Posterior cingulate gyrus (tissue), 11 donors: ENCODE measurements at regions not wholly inside any gene's neighbourhood (a gene's known extent, or its start where the extent isn't known, plus 50 kb on each side); places are given as distances from the start of the nearest gene placed in this dataset.

Experiments used
- DNase-seq, 10 donors: peaks; one replicate each; pipeline versions ENCODE4 v3.0.0 to v3.0.0-alpha.2; 2020 to 2021; ENCODE audit warnings: mixed read lengths in 3 of 10
- intact Hi-C: fragments of 100-400 bp; cut with DNase I; formaldehyde crosslinking; loops from one replicate; pipeline ENCODE4 v1.15.1; 2023

GRCh38 chr5:32981061-32981460 lies 269.9 kb downstream of the NPR3 start:
- no peak for DNase-seq
- intact Hi-C loops: no loop called here

DNA sequence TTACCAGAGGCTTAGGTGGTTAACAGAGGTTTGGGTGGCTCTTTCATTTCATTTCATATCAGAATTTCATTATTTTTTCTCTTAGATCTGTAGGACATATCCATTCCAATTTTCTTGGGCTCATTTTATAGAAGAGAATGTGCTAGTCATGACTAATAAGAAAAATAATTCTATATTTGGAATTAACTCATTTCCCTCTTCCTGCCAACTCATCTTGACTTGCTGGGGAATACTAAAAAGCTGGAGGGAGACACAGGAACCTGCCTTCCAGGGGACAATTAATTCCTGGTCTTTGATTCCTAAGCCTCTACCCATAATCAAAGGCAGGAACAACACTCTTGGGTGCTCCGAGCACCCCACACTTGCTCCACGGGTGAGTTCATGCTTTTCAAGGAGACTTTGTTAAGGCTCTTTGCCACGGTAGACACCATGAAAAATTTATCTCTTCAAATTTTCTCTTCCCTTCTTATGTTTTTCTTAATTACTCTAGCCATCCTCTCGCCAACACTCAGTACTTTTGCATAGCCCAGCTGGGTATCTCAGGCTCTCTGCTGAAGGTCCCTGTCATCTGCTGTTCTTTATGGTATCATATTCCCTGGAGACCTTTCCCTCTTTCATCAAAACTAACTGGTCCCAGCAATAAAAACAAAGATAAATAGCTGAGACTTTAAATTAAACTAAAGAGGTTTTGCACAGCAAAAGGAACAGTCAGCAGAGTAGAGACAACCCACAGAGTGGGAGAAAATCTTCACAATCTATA lies 273.9 kb downstream of the NPR3 start:
- no peak for DNase-seq
- intact Hi-C loops: no loop called here

DNA sequence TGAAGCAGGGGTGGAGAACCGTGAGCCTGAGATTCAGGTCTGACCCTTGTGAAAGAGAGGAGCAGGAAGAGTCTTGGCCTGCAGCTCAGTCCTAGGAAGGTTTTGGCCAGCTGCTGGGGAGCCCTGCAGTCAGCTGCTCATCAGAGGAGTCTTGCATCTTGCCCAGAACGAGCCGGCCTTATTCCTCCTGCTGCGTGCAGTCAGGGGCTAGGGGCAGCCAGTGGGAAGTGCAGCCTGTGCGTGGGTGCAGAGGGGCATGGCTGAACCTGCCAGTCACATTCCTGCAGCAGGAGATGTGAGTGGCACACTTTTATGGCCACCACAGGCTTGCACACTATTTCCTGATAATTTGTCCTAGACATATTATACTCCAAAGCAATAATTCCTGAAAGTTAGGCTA lies 278.7 kb downstream of the NPR3 start:
- peak in 2 of 10 donors; percentile 61 to 79 for DNase-seq
- intact Hi-C loops: no loop called here

DNA sequence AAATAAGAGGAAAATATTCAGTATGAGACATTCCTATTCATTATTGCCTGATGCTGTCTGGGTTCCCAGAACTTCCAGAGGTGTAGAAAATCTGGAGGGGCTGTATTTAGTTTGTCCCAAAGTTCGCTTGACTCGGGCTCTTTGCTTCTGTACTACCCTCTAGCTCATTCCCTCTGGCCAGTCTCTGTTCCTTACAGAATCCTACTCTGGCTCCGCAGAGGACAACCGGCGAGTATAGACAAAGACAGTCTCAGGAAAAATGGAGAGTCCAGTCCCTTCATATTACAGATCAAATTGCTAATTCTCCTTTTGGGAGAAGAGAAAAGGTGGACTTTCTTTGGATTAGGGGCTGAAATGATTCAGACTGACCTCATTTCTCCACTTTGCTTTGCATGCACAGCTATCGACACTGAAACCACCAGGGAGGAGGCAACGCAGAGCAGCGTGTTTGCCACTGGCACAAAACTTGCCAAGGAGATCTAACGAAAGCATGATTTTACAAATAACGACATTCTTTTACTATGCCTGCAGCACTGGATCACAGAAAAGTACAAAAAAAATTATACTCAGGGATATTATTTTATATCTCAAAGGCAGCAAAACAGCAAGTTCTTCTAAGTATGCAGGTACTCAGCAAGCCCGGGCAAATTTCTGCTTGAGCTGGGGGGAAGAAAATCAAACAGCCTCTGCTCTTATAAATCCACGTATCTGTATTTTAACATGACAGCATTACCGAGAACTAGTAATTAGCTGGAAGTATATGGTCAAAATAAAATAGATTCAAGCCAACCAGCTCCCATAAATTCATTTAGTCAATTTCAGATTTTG lies 279.7 kb downstream of the NPR3 start:
- no peak for DNase-seq
- intact Hi-C loops: no loop called here

- intact Hi-C loops: no loop called here
- no peak for DNase-seq
These were observed 280.3 kb downstream of the NPR3 start for GRCh38 chr5:32991421-32991815.

DNA sequence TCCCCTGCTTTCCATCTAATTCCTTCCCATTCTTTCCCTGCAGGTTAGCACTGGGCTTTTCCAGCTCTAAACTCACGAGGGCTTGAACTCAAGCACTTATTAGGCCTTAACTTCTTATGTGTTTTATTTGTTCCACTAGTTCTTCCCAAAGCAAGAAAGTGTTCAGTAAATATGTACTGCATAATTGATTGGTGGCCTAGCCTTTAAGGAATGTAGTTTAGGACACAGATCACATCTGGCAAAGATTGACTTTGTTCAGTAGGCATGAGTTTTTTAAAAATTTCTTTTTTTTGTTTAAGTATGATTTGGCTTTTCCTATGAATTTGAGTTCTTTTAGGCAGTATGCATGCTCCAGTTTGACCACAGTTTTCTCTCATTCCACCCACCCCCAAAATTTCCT lies 285.2 kb downstream of the NPR3 start:
- intact Hi-C loops: no loop called here
- DNase-seq: no peak

DNA sequence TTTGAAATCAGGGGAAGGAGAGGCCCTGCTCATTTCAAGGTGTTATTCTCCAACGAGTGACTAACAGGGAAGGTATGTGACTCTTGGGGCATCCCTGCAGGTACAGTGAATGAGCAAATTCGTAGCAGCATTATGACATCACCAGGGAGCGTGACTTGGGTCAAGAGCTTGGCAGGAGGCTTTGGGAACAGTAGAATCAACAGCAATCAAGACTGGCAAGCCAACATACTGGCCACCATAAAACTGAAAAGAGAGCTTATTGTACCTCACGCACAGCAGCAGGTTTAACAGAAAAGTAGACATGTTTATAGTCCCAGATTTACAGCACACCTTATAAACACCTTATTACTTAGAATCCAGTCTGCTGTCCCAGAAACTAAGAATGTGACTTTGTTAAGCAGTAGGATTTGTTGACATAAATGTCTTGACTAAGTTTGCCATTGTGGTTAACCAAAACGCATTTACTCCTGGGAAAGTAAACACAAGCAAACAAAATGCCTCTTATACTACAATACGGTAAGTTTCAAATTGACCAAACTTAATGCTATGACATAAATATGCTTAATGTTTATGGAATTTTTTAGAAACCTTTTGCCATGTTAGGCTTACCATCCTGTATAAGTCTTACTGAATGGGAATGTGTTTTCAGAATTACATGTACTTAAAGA lies 297.8 kb downstream of the NPR3 start:
- DNase-seq: no peak
- intact Hi-C loops: no loop called here

- intact Hi-C loops: no loop called here
These were observed 299.7 kb downstream of the NPR3 start for GRCh38 chr5:33010846-33011245.

DNA sequence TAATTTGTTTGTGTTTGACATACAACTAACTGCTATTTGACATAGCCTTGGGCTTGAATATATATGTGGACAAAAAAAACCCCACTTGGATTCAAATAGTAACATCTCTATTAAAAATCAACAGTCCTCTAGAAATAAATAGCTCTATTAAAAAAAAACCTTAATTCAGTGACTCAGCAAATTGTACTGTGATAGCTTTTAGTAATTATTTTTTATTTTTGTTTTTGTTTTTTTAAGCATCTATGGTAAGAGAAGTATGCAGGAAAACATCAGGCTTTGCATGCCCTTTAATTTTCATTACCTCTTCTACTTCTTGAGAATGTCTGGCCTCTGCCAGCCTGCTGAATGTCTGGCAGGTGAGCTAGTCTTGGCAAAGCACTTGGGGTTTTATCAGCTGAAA lies 300.7 kb downstream of the NPR3 start:
- DNase-seq: no peak
- intact Hi-C loops: loop anchor here (1.0 kb wide), 1 partner anchor 22 kb away; no protein-coding TSS in a partner anchor

More at GRCh38 chr5:33010846-33011245, 299.7 kb downstream of the NPR3 start:
- DNase-seq: no peak

- intact Hi-C loops: no loop called here
- DNase-seq: no peak
These were observed 312.5 kb downstream of the NPR3 start for GRCh38 chr5:33023649-33024048.

DNA sequence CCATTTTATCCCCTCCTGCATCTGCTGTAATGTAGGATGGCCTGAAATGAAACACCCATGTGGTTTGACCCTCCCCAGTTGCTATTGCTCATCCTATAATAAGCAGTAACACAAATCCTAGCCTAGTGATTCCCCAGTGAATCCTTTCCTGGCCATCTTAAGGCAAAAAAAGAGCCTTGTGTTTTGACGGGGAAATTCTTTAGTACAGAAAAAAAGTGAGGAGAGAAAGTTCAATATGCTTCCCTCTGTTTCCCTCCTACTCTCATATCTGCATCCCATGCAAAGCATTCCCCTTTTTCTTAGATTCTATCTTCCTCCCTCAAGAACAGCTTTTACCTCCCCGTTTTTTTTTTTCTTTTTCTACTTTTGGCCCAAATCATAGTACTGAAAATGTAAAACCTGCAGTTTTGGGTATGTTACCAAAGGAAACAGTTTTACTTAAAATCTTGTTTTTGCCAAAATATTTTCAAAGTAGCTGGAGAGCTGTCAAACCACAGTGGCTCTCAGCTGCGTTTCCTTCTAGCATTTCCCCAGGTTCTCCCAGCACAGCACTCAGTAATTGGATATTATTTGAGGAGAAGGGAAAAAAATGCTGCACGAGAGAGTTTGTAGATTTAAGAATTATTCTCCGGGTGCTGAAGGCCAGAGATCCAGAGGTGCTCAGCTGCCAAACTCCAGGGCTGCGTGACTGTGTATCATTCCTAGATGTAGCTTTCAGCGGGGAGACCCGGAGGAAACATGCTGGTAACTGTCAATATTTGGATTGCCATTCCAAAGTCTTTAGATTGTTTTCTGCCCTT lies 321.4 kb downstream of the NPR3 start:
- no peak for DNase-seq
- intact Hi-C loops: no loop called here

GRCh38 chr5:33033516-33033915 lies 322.4 kb downstream of the NPR3 start:
- DNase-seq: no peak
- intact Hi-C loops: no loop called here

DNA sequence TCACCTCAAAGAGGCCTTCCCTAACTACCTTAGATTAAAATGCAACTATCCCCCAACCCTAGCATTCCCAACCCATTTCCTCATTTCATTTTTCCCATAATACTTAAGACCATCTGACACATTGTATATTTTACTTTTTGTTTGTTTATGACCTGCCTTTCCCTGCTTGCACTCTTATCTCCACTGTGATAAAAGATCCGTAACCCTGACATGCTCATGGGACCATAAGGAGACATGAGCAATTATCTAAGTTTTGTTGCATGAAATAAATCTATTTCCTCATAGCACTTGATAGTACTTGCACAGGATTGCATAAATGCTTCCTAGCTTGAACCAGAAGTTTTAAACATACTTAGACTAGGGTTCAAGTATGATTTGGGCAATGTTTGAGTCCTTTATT lies 323.7 kb downstream of the NPR3 start:
- intact Hi-C loops: loop anchor here (1.0 kb wide), 1 partner anchor 22 kb away; no protein-coding TSS in a partner anchor
- DNase-seq: no peak

DNA sequence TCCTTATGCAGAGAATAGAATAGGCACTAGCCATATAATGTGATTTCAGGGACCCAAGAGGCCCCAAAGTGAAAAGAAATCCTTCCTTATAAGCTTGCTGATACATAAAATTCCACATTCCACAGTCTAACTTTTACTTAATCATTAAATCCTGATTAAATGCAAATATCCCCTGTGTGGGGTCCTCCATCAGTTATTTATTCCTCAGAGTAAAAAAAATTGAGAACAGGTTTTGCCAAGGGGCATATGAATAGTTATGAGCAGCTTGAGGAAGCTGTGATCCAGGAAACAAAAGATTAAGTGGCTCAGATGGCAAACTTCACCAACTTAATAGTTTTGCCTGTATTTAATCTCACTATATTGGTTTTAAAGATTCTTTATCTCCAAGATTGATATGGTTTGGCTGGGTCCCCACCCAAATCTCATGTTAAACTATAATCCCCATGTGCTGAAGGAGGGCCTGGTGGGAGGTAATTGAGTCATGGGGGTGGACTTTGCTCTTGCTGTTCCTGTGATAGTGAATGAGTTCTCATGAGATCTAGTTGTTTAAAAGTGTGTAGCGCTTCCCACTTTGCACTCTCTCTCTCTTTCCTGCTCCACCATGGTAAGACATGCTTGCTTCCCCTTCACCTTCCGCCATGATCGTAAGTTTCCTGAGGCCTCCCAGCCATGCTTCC lies 324.9 kb downstream of the NPR3 start:
- intact Hi-C loops: no loop called here
- no peak for DNase-seq

GRCh38 chr5:33037076-33037475 lies 326.0 kb downstream of the NPR3 start:
- intact Hi-C loops: no loop called here

GRCh38 chr5:33041586-33041985 lies 330.5 kb downstream of the NPR3 start:
- intact Hi-C loops: no loop called here
- DNase-seq: peak in 2 of 10 donors; percentile 55

More at GRCh38 chr5:33037076-33037475, 326.0 kb downstream of the NPR3 start:
- DNase-seq: no peak

DNA sequence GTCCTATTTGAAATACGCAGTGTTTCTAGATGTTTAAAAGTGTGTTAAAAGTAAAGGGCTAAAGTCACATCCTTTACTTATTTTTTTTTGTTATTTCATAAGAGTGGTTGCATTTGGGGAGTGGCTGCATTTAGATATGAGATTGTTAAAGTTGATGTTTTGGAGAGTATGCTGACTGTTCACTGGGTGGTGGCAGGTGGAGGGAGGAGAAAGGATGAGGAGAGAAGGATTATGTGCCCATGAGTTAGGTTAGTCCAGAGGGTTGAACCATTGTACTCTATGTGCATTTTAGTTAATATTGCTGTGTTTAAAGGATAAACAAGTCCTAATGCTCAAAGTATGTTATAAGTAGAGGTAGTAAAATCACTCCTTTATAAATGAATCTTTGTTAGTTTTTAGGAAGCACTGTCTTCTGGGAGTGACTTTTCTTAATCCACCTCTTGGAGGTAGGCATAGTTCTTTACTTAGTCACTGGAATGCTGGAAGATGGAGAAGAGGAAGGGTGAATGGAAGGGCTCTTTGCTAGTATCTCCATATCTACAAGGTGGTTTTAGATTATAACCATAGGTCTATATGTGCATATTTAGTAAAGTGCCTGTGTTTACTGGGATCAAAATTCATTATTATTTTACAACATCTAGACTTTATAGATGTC lies 332.3 kb downstream of the NPR3 start:
- DNase-seq: no peak
- intact Hi-C loops: no loop called here

DNA sequence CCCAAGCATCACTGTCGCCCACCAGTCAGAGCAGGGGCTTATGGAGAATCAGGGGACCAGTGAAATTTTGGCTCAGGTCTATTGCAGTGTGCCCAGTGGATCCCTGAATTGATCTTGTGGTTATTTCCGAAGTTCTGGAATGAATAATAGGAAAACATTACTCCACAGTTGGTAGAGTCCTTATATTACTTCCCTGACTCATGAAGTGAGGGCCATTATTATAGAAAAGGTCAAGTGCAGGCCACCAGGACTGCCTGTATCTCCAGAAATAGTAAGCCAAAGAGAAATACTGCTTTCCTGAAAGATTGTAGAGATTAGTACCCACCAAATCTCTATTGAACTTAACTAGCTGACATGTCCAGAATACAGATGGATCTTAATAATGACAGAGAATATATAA lies 335.0 kb downstream of the NPR3 start:
- intact Hi-C loops: no loop called here
- no peak for DNase-seq

DNA sequence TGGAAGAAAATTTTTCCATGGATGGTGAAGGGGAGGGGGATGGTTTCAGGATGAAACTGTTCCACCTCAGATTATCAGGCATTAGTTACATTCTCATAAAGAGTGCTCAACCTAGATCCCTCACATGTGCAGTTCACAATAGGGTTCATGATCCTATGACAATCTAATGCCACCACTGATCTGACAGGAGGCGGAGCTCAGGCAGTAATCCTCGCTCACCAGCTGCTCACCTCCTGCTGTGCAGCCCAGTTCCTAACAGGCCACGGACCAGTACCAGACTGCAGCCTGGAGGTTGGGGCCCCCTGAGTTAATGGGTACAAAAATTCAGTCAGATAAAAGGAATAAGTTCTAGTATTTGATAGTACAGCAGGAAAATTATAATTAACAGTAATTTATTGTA lies 337.2 kb downstream of the NPR3 start:
- intact Hi-C loops: no loop called here
- peak in 1 of 10 donors; percentile 62 for DNase-seq
